A673 (cell line): ENCODE measurements at regions not wholly inside any gene's neighbourhood (a gene's known extent, or its start where the extent isn't known, plus 50 kb on each side); places are given as distances from the start of the nearest gene placed in this dataset.

Source experiments
- CTCF ChIP-seq: fragments of 300-800, 200-600 bp; sonication (generic); conservative IDR thresholded peaks from 2 replicates; pipeline ENCODE4 v1.5.1; 2017; ENCODE audit warnings: low read depth, mild to moderate bottlenecking, antibody characterized with exemption, low read length, moderate library complexity, mixed read lengths
- EZH2 ChIP-seq: fragments of 200-600 bp; sonication (generic); IDR thresholded peaks from 2 replicates; pipeline ENCODE4 v1.6.1; 2017; ENCODE audit warnings: borderline replicate concordance, low read depth, mild to moderate bottlenecking, mixed read lengths, antibody characterized with exemption, low read length; ENCODE audit not compliant: poor library complexity, severe bottlenecking

- TF ChIP-seq CTCF = no peak
- TF ChIP-seq EZH2 = no peak
Measured at GRCh38 chr9:27672718-27673117, 99.4 kb upstream of the C9orf72 start.
